GM18502 (cell line): ENCODE measurements at regions not wholly inside any gene's neighbourhood (a gene's known extent, or its start where the extent isn't known, plus 50 kb on each side); places are given as distances from the start of the nearest gene placed in this dataset.

Source experiments
- ATAC-seq: cut with Tn5 transposase; IDR thresholded peaks from one replicate; pipeline ENCODE4 v1.9.1; 2021; ENCODE audit warnings: mild to moderate bottlenecking; ENCODE audit not compliant: unreplicated experiment, poor library complexity

DNA sequence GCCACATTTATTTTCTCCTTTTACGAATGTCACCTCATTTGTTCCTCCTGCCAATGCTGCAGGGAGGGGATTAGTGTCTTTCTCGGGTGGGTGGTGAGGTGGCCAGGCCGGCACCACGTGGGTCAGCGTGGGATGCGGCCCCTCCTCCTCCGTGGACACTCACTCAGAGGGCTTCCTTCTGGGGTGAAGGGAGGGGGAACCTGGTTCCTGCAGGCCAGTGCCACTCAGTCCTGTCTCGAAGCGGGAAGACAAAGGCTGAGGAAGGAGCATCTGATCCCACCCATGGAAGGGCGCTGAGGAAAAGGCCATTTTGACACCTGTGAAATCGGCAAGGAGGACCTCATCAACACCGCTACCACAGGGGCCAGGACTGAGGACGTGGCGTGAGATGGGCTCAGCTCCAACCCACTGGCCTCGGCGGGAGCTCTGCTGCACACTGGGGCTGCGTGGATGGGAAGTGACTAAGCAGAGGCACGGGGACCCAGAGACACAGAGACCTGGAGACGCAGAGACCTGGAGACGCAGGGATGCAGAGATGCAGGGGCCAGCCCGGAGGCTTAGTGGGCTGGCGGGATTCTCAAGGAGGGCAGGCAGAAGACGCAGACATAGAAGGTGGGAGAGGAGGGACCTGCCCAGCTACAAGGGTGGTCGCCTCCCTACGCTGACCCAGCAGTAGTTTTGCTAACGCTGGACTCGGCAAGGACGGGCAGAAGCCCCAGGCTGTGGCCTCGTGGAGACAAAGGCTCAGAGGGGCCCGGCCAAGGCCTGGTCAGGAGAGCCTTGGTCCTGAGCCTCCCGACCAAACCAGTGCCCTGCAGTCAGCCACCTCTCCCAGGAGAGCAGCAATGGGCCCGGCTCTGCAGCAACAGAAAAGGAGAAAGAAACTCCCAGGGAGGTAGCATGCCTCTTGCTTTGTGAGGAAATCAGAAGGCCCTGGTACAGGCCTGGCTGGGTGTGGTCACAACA, 1071.2 kb downstream of the BRD1 start:
- no peak for ATAC-seq

DNA sequence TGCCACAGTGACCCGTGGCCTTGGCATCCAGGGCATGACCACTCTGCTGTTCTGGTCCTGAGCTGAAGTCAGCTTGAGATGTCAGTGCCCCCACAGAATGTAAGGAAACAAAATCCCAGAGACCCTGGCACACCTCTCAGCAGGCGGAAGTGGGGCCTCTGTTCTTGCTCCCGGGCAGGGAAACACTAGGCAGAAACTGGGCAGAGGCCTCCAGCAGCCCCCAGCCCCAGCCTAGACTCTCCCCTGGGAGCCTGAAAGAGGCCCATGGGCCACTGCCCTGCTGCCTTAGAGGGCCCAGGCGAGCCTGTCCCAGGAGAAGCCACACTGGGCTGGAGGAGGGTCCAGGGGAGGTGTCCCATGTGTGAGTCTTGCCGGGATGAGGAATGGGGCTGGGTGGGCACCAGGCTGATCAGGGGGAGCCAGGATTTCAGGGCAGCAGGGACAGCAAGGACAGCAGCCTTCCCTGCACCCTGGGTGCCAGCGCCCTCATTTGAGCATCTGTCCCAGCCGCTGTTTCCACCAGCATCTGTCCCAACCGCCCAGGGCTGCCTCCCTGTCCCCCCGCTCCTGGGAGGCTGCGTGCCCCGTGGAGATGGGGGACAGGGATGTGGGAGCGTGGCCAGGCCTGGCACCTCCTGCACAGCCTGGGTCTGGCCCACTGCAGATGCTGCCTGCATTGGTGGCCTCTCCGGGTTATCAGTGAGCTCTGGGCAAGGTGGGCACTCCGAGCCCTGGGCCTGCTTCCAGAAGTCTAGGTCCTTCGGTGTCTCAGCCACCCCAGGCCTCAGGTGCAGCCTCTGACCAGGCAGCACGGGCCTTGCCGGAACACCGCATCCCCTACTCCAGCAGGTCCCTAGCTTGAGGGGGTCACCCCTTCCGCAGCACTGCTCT, 1072.4 kb downstream of the BRD1 start:
- no peak for ATAC-seq

DNA sequence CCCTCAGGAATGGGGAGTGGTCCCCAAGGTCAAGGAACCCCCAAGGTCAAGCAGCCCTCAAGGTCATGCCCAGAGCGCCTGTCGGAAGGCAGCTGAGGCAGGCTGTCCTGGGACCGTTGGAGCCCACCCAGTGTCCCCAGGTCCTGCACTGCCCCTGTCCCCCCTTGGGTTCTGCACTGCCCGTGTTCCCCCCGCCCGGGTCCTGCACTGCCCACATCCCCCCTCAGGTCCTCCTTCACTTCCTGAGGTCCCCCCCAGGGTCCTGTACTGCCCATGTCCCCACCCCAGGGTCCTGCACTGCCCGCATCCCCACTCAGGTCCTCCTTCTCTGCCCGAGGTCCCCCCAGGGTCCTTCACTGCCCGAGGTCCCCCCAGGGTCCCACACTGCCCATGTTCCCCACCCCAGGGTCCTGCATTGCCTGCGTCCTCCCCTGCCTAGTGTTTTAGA, 1073.0 kb downstream of the BRD1 start:
- no peak for ATAC-seq

DNA sequence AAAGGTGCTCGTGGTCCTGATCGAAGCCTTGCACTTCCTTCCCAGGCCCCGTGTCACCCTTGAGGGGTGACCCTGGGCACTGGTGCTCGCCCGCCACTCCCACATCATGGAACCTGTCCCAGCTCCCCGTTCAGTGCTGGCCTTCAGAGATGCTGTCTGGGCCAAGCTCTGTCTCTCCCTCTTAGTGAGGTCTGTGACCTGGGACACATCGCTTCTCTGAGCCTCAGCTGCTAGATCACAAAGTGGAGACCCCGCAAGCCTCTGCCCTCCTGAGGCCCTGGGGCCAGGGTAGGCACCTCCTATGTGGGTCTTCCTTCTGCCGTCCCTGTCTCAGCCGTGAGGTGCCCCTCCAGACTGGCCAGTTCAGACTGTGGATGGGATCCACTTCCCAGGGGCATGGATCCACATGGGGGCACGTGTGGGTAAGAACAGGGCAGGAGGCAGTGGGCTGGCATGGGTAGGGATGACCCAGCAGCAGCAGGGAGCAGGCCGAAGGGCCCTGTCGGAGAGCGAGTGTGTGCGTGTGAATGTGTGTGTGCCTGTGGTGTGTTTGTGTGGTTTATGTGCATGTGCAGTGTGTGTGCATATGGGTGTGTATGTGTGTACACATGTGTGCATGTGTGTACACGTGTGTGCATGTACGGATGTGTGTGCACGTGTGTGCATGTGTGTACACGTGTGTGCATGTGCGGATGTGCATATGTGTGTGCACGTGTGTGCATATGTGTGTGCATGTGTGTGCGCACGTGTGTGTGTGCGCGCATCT, 1073.7 kb downstream of the BRD1 start:
- no peak for ATAC-seq

DNA sequence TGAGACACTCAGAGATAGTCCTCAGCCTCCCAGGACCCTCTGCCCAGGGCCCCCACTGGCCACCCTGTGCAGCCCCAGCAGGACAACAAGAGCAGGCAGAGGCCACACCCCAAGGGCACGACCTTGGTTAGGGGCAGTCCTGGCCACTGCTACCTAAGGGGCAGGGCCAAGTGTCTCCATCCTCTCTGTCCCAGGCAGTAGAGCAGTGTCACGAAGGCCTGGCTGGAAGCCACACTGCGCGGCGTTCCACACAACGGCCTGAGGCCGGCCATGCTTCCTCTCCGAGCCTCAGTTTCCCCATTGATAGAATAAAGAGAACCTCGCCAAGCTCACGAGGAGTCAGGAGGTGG, 1074.3 kb downstream of the BRD1 start:
- no peak for ATAC-seq

DNA sequence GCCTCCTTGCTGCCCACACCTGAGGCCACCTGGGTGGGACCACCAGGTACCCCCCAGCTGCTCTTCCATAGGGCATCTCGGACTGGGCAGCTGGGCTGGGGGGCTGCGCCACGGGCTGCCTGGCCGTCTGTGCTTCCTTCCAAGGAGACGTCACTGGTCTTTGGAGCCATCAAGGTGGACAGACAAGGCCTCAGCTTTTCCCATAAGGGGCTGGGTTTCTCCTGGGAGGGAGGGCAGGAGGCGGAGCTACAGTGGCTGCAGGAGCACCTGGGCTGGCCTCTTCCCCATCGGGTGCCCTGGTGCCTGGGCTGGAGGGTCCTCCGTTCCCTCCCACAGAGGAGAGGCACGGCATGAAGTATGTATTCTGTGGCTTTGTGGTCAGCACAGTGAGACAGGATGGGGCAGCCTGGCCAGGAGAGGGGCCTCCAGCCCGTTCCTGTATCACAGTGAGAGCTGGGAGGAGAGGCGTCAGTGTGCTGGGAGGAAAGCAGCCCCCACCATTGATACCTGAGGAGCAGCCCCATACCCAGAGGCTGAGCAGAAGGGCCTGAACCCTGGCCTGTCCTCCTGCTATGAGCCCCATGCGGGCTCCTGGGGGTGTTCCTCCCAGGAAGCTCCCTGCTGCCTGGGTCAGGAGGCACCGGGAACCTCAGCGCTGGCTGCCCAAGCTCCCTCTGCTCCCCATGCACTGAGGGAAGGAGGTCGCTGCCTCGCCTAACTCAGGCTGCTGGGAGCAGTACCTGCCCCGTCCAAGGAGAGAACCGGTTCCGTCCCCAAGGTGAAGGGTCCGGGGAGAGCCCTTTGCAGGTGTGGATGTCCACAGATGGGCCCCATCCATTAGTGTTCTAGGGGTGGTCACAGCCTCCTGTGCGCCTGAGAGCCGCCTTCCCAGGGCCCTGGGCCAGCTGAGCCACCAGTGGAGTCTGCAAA, 1075.0 kb downstream of the BRD1 start:
- ATAC-seq = no peak

DNA sequence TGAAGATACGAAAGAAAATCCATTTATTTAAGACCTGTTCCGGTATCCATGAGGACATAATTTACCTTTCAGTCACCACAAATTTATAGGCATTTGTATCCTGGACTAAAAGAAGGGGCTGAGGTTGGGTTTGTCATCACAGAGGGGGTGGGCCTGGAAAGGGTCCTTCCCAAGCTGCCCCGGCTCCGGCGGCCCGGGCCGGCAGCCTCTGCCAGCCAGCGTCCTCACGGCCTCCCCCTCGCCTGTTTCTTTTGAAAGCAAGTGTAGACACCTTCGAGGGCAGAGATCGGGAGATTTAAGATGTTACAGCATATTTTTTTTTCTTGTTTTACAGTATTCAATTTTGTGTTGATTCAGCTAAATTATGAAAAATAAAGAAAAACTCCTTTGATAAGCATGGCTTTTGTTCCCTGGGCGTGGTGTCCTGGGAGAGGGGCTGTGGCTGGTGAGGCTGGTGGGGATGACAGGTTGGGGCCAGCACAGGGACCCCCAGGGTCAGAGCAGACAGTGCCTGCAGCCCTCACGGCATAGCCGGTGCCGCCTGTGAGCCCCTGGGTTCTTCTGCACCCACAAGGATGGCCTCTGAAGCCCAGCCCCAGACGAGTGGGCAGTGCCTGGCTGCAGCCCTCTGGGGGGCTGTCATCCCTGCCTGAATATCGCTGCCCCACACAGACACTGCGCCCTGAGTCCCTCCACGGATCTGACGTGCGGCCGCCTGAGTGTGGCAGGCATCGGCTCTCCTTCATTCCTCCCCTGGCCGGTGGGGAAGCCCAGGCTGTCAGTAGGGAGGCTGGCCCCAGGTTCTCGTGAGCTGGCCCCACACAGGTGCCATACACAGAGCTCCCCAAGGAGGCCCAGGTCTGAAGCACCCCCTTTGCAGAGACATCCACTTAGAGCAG, 1075.9 kb downstream of the BRD1 start:
- no peak for ATAC-seq

DNA sequence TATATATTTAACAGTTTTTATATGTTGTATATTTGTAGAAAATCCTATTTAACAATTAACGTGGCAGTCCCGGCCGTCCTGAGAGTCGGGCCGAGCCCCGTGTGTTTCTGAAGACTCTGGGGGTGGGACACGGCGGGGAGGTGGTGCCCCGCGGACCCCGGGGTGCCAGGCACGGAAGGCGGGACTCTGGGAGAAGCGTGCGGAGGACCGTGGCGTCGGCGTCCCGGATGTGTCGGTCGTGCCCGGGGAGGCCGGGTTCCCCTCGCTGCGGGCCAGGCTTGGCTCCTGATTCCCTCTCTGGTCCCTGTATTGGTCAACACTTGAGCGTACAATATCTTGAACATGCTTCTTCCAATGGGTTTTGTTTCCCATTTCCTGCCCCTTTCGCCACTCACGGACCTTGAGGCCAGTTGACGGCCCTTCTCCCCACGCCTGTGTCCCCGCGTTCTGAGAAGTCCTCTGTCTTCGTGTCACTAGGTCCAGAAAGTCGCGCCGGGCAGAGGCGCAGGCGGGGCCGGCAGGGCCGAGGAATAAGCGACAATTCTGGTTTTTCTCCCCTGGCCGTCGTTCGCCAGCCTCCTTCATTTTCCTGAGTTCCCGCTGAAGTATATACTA, 1076.7 kb downstream of the BRD1 start:
- ATAC-seq = no peak

DNA sequence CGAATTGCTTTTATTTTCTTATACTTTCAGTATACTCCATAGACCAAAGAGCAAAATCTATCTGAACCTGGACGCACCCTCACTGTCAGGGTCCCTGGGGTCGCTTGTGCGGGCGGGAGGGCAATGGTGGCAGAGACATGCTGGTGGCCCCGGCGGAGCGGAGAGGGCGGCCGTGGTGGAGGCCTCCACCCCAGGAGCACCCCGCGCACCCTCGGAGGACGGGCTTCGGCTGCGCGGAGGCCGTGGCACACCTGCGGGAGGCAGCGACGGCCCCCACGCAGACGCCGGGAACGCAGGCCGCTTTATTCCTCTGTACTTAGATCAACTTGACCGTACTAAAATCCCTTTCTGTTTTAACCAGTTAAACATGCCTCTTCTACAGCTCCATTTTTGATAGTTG, 1077.4 kb downstream of the BRD1 start:
- no peak for ATAC-seq

DNA sequence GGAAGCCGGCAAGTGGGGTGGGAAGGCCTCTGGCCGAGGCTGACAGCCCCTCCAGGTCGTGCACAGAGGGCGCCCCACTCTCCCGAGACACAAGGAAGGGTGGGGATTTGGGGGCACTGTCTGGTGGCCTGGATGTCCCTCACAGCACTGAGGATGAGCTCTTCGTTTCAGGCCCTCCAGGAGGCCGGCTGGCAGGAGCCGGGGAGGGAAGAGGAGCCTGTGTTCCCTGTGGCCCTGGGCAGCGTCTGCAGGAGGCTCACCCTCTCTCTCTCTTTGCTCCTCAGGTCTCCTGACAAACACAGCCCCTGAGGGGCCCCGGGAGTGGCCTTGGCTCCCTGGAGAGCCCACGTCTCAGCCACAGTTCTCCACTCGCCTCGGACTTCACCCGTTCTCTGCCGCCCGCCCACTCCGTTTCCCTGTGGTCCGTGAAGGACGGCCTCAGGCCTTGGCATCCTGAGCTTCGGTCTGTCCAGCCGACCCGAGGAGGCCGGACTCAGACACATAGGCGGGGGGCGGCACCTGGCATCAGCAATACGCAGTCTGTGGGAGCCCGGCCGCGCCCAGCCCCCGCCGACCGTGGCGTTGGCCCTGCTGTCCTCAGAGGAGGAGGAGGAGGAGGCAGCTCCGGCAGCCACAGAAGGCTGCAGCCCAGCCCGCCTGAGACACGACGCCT, 1078.0 kb downstream of the BRD1 start:
- ATAC-seq = no peak

DNA sequence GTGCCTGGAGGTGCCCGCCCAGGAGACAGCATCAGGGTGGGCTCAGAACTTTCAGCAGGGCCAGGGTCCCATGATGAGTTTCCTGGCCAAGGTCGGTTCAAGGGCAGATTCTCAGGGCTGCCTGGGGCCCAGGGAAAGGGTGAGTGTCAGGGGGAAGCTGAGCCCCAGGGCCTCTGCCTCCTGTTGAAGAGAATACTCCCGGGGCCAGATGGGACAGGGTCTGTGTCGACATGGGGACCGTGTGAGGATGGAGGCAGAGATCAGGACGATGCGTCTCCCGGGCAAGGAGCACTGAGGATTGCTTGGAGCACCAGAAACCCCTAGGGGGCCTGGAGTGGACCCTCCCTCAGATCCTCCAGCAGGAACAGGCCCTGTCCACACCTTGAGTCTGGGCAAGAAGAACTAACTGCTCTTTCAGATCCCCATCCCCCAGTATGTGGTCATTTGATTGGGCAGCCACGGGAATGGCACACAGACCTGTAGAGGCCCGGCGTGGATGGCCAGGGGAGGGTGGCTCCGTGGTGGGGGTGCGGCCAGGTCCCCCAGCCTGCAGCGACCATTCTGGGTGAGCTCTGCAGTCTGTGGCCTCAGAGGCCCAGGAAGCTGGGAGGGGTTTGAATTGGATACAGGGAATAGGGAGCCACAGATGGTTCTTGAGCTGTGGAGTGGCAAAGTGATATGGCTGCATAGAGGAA, 1078.7 kb downstream of the BRD1 start:
- ATAC-seq = no peak

DNA sequence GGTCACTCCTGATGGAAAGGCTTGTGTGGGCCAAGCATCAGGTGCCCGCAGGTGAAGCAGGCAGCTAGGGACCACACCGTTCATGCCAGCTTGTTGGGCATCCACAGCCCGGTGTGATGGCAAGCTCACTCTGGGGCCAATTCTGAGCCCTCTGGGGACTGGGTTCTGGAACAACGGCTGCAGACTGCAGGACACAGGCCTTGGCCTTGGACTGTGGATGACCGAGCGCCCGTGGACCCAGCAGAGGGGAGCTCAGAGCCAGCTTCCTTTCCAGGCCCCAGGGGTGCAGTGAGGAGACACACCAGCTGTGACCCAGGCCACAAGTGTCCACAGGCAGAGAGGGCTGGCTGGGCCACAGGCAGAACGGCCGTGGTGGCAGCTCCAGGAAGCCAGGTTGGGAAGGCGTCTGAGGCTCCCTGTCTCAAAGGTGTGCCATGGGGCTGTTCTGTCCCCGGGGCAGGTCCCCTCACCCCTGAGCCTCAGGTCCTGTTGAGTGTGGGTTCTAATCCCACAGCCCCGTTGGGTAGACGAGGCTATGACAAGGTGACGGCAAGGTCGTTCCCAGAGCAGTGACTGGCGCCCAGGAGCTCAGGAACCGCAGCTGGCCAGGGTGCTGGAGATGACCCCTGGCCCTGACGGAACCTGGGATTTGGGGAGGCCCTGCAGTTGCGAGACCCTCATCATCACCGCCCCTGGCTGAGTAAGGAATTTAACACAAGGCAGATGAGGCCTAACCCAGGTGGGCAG, 1079.4 kb downstream of the BRD1 start:
- ATAC-seq = no peak

DNA sequence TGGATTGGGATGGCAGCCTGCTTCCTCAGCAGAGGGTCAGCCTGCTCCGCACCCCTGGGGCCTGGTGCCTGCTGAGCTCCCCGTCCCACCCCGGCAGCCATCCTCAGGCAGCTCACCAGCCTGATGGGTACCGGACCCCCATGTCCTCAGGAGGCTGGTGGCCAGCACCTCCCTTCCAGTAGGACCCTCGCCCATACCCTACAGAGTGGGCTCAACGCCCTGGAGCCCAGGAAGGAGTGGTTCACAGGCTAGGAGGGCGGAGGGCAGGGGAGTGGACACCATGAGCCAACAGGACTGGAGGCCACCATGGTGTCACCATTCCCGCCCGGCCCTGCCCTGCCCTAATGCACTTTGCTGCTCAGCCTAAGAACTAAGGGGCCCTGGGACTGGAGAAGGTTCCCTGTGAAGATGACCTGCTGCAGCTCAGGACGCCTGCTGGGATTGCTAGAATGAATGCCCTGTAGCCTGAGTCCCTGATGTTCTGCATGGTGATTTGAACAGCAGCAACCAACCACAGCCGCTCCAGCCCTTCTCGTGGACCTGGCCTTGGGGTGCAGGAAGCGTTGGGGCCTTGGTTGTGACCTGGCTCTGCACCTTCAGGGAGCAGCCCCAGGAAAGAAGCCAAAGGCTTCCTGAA, 1080.8 kb downstream of the BRD1 start:
- no peak for ATAC-seq

DNA sequence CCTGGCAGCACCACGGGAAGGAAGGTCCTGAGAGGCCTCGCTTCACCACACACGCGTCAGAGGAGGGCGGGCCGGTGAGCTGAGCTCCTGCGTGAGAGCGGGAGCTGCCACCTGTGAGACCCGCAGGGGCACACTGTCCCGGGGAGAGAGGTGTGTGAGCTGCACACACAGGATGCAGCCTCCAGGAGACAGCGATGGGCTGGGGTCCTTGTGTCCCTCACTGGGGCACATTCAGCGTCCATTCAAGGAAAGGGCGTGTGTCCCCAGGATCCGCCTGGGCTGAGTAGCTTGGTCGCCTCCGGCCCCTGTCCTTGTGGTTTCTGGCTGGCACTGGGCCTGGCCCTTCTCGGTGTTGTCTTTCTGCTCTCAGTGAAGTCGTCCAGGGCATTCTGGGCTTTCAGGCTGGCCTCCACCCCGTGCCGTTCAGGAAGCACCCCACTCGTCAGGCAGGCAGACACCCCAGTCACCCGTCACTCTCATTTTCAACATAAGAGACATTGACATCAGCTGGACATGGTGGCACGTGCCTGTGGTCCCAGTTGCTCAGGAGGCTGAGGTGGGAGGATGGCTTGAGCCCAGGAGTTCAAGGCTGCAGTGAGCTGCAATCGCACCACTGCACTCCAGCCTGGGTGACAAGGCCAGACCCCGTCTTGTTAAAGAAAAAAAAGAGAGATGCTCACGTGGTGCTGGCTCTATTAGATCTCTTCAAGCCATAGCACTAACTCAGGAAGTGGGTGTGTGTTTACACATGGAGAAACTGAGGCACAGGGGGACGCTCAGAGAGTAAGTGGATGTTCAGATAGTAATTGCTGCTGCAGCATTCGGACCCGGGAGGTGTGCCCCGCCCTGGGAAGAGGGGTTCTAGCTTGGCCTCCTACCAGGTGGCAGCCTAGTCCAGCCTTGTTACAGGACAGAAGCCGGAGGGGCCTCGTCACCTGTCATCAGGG, 1081.6 kb downstream of the BRD1 start:
- ATAC-seq = no peak
